GM18519 (cell line): ENCODE measurements at regions not wholly inside any gene's neighbourhood (a gene's known extent, or its start where the extent isn't known, plus 50 kb on each side); places are given as distances from the start of the nearest gene placed in this dataset.
"Not testable (repeated sequence)": the region's sequence is repeated elsewhere in the genome, so short reads cannot be mapped to it uniquely, and the experiment has no call there.

Experiments
- ATAC-seq: cut with Tn5 transposase; IDR thresholded peaks from one replicate; pipeline ENCODE4 v1.9.1; 2021; ENCODE audit warnings: mild to moderate bottlenecking, moderate library complexity; ENCODE audit not compliant: unreplicated experiment, low FRiP score

GRCh38 chr2:131636704-131637308 is 109.1 kb downstream of the CCDC74A start:
- ATAC-seq, result not testable (repeated sequence)

DNA sequence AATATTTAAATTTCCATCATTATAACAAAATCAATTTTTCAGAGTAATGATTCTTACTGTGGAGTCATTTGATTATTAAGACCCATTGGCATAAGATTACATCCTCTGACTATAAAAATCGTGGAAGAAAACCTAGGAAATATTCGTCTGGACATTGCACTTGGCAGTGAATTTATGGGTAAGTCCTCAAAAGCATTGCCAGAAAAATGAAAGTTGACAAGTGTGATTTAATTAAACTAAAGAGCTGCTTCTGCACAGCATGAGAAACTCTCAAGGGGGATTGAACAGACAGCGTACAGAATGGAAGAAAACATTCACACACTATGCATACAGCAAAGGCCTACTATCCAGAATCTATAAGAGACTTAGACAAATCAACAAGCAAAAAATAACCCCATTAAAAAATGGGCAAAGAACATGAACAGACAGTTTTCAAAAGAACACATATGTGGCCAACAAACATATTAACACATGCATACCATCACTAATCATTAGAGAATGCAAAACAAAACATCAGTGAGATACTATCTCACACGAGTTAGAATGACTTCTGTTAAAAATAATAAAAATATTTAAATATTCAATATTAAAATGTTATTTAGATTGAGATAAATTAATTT is 111.4 kb downstream of the CCDC74A start:
- ATAC-seq, result not testable (repeated sequence)

GRCh38 chr2:131641414-131642206 is 113.9 kb downstream of the CCDC74A start:
- ATAC-seq, result no peak

DNA sequence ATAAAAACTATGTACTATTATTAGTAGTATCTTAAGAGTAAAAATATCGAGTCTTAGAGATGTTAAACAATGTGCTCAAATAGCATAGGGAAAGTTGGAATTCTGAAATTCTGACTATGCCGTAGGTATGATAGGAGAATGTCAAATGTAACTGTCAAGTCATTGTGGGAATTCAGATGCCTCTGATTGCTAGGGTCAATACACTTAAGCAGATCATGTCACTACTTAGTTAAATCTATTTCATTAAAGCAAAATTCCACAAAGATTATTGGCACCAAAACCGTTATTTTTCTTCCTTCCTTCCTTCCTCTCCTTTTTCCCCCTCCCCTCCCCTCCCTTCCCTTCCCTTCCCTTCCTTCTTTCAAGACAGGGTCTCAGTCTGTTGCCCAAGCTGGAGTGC is 115.5 kb downstream of the CCDC74A start:
- ATAC-seq, result not testable (repeated sequence)

DNA sequence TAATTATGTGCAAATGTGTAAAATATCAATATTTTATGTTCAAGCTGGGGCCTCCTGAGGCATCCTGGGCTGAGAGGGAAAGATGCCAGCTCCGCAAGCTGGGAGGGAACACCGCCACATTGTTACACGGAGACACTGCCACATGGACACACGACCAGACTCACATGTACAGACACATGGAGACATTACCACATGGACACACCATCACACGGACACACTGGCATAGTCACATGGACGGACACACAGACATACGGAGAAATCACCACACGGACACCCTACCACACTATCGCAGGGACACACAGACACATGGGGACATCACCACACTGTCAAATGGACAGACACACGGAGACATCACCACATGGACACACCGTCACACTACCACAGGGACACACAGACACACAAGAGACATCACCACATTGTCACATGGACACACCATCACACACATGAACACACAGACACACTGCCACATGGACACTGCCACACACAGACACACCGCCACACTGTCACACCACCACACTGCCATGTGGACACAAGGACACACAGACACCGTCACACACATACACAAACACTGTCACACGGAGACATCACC is 117.6 kb downstream of the CCDC74A start:
- ATAC-seq, result no peak

GRCh38 chr2:131646220-131646619 is 118.5 kb downstream of the CCDC74A start:
- not testable (repeated sequence) for ATAC-seq

GRCh38 chr2:131646669-131647297 is 119.1 kb downstream of the CCDC74A start:
- no peak for ATAC-seq

- ATAC-seq, result not testable (repeated sequence)
These were observed 120.9 kb downstream of the CCDC74A start for GRCh38 chr2:131648565-131648964.

DNA sequence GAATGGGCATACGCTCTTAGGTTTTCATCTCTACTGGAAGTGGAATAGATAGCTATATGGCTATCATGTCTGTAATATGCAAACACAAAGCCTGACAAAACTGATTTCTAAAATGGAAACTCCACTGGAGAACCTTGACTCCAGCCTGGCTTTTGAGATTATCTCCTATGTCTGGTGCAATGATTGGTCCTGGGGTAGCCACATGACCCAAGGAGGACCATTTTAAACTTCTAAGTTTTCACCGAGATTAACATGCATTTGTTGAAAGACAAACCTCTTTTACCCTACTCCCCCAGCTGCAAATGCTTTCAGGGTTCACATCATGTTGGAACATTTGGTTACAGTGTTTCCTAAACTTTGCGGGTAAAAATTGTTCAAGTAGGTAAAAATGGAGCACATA is 124.6 kb downstream of the CCDC74A start:
- ATAC-seq, result not testable (repeated sequence)

DNA sequence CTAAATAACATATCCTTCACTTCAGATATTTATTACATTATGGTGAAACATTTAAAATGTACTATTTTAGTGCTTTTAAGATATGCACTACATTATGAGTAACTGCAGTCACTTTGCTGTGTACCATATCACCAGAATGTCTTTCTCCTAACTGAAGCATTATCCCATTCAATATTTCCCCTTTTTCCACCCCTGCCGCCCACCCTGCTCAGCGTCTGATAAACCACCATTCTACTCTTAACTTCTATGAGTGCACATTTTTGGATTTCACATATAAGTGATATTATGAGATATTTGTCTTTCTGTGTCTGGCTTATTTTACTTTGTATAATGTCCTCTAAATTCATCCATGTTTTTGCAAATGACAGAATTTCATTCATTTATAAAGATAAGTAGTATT is 126.4 kb downstream of the CCDC74A start:
- ATAC-seq, result not testable (repeated sequence)

- ATAC-seq, result no peak
These were observed 129.3 kb downstream of the CCDC74A start for GRCh38 chr2:131656816-131657633.

- ATAC-seq, result no peak
These were observed 130.4 kb downstream of the CCDC74A start for GRCh38 chr2:131657895-131658768.

GRCh38 chr2:131658769-131659131 is 131.1 kb downstream of the CCDC74A start:
- no peak for ATAC-seq

DNA sequence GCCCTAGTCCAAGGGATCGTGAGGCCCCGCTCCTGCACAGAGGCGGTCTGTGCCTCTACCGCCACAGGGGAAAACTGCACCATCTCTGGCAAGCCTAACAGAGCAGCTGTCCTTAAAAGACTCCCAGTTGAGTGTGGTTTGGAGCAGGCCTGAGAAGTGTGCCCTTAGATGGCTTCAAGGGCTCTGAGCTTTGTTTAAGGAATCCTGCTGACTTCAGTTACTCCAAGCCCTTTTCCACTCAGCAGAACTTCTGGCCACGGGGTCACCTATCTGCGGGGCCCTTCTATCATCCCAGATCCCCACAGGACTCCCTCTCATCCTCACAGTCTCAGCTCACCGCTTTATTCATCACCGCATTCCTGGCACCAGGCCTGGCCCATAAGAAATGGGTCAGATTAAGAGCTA is 131.5 kb downstream of the CCDC74A start:
- no peak for ATAC-seq

GRCh38 chr2:131661101-131661782 is 133.6 kb downstream of the CCDC74A start:
- not testable (repeated sequence) for ATAC-seq

DNA sequence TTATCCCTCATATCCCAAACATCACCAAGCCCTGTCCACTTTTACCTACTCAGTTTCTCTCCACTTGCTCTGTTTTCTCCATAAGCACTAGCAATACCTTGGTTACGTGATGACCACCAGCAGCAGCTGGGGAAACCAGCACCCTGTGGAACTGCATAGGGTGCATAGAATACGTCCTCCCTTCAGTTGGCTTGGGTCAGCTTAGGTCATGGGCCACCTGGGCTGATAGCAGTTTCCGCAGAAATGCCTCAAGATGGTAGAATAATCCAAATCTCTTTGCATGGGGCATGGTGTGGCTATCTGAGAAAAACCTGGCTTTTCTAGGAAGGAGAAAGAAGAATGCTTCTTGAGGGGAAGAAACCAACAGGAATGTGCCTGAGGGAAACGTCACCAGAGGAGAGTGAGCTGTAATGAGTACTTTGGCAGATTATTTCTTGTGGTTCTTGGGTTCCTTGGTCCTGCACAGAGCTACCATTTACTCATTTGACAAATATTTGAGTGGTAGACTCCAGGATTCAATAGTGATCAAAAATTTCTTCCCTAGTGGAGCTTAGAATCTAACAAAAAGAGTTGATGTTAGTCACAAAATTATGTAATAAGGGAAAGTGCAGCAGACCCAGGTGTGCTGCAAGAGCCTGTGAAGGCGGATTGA is 134.3 kb downstream of the CCDC74A start:
- not testable (repeated sequence) for ATAC-seq

DNA sequence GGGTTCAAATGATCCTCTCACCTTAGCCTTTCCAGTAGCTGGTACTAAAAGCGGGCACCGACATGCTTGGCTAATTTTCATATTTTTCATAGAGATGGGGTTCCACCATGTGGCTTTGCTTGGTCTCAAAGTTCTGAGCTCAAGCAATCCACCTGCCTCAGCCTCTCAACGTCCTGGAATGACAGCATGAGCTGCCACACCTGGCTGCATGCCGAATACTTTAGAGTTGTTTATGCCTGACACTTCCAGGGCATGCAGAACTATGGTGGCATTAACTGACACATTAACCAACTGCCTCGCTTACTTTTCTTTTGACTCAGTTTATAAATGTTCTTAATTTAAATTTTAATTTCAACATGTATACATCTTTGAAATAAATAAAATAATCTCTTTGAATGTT is 135.8 kb downstream of the CCDC74A start:
- ATAC-seq, result not testable (repeated sequence)

DNA sequence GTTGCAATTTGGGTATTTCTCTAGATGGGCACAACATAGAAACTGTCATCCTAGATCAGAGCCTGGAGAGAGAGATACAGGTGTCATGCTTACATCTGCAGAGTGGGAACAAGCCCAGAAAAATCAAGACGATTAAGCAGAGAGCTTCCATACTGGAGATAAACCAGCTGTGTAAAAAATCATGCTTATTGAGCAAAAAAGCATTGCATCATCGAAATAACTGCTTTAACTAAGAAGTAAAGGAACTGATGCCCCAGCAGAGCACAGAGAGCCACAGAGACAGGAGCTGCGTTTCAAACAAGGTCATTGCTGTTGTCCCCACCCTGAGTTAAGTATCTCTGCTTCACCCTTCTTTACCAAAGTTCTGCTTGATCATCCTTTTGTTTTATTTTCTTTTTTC is 138.0 kb downstream of the CCDC74A start:
- not testable (repeated sequence) for ATAC-seq
